ENCODE measurements at regions not wholly inside any gene's neighbourhood (a gene's known extent, or its start where the extent isn't known, plus 50 kb on each side); places are given as distances from the start of the nearest gene placed in this dataset.
"Not testable (repeated sequence)": the region's sequence is repeated elsewhere in the genome, so short reads cannot be mapped to it uniquely, and the experiment has no call there.

DNA sequence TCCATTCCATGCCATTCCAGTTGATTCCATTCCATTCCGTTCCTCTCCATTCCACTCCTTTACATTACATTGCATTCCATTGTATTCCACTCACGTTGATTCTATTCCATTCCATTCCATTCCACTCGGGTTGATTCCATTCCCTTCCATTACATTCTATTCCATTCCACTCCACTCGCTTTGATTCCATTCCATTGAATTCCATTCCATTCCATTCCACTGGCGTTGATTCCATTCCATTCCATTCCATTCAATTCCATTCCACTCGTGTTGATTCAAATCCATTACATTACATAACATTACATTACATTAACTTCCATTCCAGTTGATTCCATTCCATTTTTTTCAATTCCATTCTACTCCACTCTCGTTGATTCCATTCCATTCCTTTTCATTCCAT, 1142.8 kb downstream of the RPIA start:
- DNase-seq = no peak

DNA sequence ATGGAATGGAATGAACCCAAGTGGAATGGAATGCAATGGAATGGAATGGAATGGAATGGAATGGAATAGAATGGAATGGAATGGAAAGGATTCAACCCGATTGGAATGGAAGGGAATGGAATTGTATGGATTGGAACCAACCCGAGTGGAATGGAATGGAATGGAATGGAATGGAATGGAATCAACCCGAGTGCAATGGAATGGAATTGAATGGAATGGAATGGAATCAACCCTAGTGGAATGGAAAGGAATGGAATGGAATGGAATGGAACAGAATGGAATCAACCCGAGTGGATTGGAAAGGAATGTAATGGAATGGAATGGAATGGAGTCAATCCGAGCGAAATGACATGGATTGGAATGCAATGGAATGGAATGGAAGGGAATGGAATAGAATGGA, 1144.9 kb downstream of the RPIA start:
- DNase-seq = not testable (repeated sequence)

DNA sequence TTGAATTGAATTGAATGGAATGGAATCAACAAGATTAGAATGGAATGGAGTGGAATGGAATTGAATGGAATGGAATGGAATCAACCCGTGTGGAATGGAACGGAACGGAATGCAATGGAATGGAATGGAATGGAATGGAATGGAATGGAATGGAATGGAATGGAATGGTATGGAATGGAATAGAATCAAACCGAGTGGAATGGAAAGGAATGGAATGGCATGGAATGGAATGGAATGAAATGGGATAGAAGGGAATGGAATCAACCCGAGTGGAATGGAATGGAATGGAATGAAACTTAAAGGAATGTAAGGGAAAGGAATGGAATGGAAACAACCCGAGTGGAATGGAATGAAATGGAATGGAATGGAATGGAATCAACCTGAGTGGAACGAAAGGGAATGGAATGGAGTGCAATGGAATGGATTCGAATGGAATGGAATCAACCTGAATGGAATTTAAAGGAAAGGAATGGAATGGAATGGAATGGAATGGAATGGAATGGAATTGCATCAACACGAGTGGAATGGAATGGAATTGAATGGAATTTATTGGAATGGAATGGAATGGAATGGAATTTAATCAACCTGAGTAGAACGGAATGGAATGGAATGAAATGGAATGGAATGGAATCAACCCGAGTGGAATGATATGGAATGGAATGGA, 1146.6 kb downstream of the RPIA start:
- DNase-seq = no peak

DNA sequence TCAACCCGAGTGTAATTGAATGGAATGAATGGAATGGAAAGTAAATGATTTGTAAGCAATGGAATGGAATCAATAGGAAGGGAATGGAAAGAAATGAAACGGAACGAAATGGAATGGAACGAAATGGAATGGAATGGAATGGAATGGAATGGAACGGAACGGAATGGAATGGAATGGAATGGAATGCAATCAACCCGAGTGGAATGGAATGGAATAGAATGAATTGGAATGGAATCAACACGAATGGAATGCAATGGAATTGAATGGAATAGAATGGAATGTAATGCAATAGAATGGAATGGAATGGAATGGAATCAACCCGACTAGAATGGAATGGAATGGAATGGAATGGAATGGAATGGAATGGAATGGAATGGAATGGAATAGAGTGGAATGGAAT, 1148.7 kb downstream of the RPIA start:
- DNase-seq = not testable (repeated sequence)

DNA sequence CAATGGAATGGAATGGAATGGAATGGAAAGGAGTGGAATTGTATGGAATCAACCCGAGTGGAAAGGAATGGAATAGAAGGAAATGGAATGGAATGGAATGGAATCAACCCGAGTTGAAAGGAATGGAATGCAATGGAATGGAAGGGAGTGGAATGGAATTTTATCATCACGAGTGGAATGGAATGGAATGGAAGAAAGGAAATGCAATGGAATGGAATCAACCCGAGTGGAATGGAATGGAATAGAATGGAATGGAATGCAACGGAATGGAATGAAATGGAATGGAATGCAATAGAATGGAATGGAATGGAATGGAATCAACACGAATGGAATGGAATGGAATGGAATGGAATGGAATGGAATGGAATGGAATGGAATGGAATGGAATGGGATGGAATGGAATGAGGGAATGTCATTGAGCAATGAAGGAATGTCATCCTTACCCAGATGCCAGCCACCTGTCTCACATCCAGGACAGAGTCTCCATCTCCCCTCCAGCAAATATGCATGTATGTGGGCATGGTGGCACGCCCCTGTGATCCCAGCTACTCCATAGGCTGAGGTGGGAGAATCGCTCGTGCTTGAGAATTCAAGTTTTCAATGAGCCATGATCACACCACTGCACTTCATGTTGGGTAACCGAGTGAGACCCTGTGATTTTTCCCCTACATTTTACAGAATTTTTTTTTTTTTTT, 1149.5 kb downstream of the RPIA start:
- not testable (repeated sequence) for DNase-seq

DNA sequence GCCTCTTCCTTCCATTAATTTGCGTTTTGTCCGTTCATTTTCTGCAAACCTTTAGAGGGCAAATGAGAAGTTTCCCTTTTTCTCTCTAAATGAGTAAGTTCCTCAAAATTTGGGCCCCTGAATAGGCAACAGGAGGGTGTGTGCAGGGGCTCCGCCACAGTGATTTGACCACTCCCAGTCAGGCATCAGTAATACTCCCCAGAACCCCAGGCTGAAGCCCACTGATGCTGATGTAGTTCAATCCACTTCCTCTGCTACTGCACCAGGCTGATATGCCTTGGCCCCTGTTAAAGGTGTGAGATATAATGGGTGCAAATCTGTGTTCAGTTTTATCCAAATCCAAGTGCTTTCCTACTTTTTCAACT, 1150.0 kb downstream of the RPIA start:
- no peak for DNase-seq

DNA sequence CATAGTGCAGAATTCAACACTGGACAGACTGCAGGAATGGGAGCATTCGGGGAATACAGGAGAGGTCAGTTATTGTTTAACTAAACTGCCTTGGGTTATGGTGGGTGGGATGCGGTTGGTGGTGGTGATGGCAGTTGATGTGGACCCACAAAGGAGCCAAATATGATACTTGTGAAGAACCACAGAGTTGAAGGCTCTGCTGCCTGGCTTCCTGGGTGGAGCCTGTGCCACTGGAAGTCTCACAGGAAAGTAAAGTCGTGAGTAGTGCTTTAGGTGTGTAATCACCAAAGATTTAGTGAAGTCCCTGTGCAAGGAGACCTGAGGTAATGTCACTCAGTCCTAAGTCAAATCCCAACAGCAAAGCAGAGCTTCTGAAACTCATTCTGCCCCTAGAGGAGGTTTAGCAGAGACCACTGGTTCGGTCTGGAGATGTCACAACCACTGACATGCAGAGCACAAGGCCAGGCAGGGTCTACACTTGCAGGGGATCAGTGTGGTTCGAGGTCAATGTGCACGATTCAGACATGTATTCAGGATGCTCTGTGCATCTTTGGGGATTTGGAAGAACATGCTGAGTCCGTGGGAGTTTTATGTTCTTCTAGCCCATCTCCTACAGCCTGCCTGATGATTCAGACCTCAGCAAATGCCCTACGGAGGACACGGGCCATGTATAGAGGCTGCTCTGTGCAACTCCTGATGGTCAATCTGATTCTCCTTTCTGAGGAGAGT, 1150.9 kb downstream of the RPIA start:
- DNase-seq = no peak

DNA sequence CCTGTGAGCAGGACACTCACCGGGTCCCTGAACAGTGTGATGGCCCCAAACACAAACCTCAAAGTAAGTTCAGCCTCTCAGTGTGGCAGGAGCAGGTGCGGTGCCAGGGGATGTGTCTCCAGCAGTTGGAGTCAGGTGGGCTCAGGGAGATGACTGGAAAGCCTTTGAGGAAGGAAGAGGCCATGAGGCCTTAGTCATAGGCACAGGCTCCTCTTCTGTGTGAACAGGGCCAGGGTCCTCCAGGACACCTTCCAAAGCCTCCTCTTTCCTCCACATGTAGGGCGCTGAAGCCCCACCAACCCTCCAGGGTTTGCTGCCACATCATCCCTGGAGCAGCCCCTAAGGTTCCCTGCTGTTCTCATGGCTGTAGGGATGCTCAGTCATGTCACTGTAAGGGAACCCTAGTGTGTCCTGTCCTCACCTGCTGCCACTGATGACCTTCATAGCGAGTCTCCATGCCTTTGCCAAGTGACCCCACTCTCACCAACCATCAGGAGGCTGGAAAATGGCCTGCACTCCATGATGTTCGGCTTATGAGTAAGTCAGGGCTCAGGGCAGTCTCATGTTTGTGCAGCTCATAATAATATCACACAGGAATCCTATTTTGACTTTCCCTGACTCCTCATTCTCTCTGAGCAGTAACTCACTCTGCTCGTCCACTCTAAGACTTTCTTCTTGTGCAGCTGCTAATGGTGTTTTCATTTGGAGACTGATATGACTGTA, 1152.9 kb downstream of the RPIA start:
- DNase-seq = no peak

DNA sequence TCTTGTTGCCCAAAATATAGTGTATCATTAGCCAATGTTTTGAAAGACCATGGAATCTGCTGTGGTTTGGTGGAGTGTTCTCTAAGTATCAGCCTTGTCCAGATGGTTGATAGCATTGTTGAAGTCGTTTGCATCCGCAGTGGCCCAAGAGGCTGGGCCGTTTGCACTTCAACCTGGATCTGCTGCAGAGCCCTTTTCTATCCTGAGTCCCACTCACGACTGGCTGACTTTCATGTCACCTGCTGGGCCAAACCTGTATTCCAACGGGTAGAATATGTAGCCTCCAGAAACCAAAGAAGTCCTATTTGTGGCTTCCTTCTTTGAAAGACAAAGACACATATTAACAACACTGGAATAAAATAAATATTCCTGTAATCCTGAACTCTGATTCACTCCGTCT, 1154.1 kb downstream of the RPIA start:
- DNase-seq = no peak

DNA sequence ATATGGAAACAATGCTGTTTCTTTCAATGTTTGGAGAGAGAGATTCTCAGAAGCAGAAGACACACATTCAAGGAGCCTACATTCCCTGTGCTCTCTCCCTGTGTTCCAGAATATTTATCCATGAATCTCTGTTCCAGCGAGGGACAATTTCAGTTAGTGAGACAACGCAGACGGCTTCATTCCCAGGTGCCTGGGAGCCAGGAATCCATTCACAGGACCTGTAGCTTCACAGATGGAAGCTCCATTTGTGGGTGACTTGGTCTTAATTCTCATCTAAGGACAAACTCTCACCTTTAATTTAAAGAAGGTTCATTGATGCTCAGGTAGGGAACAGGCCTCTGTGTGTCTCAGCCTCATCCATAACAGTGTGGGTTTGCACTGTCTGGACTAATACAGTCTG, 1156.6 kb downstream of the RPIA start:
- DNase-seq = no peak

DNA sequence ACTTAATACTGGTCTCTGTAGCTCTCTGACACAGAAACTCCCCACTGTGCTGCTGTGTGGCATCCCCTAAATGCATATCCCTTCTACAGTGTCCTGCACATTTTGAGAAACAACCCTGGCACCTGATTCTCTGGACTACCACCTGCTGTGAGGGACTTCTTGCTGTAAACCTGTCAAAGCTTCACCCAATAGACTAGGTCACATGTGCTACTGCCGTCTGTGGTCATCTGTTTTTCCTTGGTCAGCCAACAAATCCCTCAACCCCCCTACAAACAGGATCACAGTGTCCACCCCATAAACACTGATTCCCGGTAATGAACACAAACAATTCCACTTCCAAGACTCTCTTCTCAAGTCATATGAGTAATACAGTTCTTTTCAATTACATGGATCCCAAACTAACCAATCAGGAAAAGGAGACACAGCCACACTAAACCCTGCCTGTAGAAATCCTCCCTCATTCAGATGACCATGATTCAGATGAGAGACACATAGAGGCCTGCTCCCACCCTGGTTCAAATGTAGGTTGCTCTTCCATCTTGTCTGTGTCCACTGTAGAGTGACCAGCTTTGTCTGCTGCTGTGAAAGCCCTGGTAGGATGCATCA, 1157.4 kb downstream of the RPIA start:
- DNase-seq = no peak

DNA sequence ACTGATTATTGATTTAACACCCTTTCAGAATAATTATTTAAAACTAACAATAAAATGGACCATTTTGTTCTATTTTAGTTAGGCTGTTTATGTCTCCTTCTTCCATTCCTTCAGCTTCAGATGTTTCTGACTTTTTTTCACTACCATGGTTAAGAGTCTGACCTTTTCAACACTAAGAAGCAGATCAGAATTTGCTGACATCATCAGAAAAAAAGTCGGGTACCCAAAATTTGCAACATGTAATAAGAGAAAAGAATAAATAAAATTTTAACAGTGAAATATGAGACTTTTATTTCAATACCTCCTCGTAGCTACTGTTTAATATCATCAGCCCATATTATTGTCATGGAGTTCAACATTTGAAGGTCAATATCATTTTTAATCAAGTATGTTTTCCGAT, 1158.3 kb downstream of the RPIA start:
- DNase-seq = no peak

DNA sequence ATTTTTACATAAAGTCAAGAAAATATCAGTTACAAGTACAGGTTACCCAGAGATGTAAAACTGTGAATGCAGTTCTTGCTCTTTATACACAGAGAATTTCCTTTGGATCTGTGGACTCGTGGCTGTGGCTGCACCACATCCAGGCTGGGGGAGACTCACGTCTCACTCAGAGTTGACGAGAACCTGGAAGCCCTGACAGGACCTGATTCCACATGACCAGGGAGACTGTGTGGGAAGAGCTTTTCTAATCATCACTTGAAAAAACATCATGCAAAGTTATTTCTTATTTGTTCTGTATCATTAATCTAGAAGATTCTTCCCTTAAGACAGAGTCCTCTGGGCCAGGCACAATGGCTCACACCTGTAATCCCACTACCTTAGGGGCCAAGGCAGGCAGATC, 1159.0 kb downstream of the RPIA start:
- DNase-seq = no peak

DNA sequence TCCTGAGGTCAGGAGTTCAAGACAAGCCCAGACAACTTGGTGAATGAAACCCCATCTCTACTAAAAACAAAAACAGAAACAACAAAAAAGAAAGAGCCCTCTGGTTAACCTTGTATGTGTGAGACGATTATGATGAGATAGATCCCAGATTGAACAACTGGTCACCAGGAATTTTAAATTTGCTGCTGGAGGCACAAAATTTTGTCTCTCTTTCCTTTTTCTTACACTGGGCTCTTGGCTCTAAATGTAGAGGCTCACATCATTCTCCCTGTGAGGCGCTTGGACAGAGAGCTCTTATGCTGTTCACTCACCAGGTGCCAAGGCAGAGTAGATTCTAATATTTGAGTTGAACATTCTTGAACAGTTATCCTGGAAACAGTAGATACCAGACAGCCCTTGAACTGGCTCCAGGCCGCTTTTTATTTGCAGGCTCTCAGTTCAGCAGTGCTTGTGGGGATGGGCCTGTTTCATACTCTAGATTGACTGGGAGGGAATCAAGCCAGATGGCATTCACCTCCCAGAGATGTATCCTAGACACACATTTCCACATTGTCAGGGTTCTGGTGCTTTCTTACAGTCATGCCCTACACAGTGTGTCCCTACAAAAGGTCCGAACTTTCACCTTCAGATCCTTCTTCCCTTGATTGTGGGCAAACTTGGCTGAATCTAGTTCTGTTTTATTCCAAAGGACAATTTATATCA, 1159.6 kb downstream of the RPIA start:
- DNase-seq = no peak

DNA sequence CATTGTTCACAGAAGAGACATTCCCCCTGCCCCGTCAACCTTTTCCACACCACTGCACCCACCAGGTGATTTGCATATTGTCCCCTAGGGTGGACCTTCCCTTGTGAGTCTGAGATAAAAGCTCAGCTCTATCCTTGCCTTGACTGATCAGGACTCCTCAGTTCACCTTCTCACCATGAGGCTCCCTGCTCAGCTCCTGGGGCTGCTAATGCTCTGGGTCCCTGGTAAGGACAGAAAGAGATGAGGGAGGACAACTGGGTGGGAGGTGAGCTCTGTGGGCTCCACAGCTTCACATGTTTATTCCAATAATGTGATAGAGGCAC, 1160.1 kb downstream of the RPIA start:
- DNase-seq = no peak

DNA sequence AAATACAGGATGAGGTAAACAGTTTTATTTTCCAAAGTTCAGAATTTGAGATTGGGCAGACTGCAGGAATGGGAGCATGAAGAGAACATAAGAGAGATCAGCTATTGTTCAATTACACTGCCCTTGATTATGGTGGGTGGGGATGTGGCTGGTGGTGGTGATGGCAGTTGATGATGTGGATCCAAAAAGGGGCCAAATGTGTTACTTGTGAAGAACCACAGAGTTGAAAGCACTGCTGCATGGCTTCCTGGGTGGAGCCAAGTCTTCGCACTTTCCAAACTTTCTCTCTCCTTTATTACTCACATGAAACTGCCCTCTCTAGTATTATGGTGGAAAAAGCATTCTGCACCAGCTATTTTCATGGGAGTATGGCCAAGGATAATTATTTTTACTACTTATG, 1162.0 kb downstream of the RPIA start:
- not testable (repeated sequence) for DNase-seq

DNA sequence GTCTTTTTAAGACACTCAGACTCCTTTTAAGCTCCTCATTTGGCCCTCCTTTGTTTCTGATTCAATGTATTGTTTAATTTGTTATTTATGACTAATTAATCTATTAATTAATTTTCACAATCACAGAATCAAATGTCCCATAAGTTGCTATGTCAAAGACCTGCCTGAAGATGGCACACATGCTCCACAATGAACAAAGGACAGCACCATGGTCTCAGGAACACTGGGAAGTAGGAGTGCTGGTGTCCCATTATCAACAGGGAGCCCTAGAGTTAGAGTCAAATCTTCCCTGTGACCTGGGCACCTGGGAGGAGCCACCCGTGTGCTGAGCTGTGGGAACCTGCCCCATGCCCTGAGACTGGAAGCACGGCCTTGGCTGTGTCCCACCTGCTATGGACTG, 1164.3 kb downstream of the RPIA start:
- DNase-seq = not testable (repeated sequence)

DNA sequence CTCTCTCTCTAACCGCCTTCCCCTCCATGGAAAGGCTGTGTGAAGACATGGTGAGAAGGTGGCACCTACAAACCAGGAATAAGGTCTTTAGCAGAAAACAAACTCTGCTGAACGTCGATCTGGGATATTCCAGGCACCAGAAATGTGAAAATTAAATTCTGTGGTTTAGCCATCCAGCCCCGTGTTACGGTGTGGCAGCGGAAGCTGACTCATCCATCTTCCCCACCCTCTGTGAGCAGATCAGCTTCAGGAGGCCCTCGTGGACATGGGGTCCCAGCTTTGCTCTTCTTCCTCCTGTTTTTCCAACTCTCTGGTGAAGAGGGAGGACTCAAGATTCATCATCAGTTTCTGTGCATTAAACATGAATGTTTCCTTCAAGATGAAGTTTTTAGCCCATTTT, 1164.8 kb downstream of the RPIA start:
- DNase-seq = not testable (repeated sequence)

DNA sequence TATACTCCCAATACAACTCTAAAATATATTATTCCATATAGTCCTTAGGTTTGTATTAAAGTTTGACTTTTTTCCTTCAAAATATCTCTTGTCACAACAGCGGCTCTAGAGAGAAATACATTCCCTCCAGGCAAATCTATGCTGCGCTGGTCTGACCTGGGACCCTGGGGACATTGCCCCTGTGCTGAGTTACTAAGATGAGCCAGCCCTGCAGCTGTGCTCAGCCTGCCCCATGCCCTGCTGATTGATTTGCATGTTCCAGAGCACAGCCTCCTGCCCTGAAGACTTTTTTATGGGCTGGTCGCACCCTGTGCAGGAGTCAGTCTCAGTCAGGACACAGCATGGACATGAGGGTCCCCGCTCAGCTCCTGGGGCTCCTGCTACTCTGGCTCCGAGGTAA, 1170.7 kb downstream of the RPIA start:
- DNase-seq = not testable (repeated sequence)

DNA sequence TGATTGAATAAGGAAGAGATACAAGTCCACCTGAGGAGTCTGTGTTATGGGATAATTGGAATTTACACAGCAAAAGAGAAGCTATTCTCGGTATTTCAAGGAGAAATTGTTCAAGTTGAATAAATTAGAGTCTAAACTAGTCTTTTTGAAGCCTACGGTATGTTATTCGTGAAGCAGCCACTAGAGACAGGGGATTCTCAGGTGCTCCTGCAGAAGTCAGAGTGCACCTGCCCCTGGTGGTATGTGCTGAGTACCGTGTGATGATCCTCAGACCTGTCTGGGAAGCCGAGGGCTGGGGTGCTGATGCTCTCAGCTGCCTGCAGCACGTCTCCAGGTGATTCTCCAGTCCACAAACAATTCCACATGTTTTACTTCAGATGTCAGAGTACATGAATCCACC, 1171.7 kb downstream of the RPIA start:
- DNase-seq = not testable (repeated sequence)

DNA sequence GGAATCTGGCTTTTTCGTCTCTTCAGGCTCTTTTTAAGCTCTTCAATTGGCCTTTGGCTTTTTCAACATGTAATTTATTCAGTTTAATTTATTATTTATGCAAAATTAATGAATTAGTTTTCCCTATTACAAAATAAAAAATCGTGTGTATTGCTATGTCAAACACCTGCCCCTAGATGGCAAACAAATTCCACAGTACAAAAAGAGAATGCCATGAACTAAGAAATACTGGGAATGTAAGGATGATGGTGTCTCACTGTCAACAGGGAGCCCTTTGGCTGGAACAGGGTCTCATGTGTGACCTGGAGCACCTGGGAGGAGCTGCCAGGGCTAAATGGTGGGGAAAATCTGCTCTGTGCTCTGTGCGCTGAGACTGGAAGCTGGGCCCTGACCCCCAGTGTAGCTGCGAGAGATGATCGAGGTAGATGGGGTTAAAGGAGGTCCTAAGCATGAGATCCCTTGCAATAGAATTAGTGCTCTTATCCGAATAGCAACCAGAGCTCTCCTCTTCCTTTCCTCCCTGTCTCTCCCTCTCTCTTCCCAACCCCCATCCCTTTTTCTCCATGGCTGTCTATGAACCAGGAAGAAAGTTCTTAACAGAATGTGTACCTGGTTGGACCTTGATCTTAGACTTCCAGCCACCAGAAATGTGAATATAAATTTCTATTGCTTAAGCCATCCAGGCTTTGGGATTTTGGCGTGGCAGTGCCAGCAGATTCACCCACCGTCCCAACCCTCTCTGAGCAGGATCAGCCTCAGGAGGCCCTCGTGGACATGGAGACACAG, 1183.5 kb downstream of the RPIA start:
- not testable (repeated sequence) for DNase-seq

DNA sequence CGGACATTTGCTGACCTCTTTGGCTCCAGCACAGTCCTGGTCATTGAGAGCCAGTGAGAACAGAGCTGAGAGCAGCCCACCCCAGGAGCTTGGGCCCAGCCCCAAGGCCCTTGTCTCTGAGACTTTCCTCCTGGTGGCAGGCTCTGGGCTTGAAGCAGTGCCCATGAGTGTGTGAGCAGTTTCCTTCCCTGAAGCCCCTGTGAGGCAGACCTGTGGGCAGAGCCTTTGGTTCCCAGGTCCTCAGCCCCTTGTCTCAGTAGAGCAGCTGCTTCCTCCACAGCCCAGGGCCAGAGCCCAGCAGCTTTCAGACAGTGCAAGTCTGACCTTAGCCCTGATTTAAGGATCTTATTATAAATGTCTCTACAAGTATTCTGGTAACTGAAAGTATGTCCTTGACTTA, 1185.0 kb downstream of the RPIA start:
- not testable (repeated sequence) for DNase-seq

All from OCI-M1 (cell line).